NB4 (cell line): ENCODE measurements at regions not wholly inside any gene's neighbourhood (a gene's known extent, or its start where the extent isn't known, plus 50 kb on each side); places are given as distances from the start of the nearest gene placed in this dataset.
A peak's percentile ranks its signal among the peaks of the same experiment; 100 is the strongest.

ENCODE experiments used
- DNase-seq: peaks from one replicate; pipeline ENCODE4 v3.0.0; 2010; ENCODE audit warnings: low read depth
- H3K4me3 ChIP-seq: one replicate; pipeline ENCODE4 v1.5.1; 2011; ENCODE audit warnings: mild to moderate bottlenecking, low read depth, low read length, moderate library complexity
- MYC ChIP-seq: IDR thresholded peaks from 2 replicates; pipeline ENCODE4 v1.6.1; 2011; ENCODE audit warnings: low read depth, low read length
- POLR2A ChIP-seq: IDR thresholded peaks from 2 replicates; pipeline ENCODE4 v1.6.1; 2011; ENCODE audit warnings: mild to moderate bottlenecking; ENCODE audit not compliant: insufficient read length; ENCODE audit errors: extremely low read depth
- TF ChIP-seq, protein P1 (sequence below): IDR thresholded peaks from one replicate; pipeline ENCODE4 v1.5.1; 2012; ENCODE audit warnings: low read depth, low read length
- TF ChIP-seq, protein P2 (sequence below): IDR thresholded peaks from 2 replicates; pipeline ENCODE4 v1.6.1; 2011; ENCODE audit warnings: low read depth, low read length

- TF ChIP-seq POLR2A, result no peak
- TF ChIP-seq, protein P1, sequence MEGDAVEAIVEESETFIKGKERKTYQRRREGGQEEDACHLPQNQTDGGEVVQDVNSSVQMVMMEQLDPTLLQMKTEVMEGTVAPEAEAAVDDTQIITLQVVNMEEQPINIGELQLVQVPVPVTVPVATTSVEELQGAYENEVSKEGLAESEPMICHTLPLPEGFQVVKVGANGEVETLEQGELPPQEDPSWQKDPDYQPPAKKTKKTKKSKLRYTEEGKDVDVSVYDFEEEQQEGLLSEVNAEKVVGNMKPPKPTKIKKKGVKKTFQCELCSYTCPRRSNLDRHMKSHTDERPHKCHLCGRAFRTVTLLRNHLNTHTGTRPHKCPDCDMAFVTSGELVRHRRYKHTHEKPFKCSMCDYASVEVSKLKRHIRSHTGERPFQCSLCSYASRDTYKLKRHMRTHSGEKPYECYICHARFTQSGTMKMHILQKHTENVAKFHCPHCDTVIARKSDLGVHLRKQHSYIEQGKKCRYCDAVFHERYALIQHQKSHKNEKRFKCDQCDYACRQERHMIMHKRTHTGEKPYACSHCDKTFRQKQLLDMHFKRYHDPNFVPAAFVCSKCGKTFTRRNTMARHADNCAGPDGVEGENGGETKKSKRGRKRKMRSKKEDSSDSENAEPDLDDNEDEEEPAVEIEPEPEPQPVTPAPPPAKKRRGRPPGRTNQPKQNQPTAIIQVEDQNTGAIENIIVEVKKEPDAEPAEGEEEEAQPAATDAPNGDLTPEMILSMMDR, result no peak
- TF ChIP-seq MYC, result no peak
- TF ChIP-seq, protein P2, sequence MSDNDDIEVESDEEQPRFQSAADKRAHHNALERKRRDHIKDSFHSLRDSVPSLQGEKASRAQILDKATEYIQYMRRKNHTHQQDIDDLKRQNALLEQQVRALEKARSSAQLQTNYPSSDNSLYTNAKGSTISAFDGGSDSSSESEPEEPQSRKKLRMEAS, result no peak
- no peak overlapping the region for H3K4me3 ChIP-seq
- DNase-seq, result peak; percentile 38
Measured at GRCh38 chr2:15042801-15043217, 410.3 kb downstream of the LRATD1 start.

DNA sequence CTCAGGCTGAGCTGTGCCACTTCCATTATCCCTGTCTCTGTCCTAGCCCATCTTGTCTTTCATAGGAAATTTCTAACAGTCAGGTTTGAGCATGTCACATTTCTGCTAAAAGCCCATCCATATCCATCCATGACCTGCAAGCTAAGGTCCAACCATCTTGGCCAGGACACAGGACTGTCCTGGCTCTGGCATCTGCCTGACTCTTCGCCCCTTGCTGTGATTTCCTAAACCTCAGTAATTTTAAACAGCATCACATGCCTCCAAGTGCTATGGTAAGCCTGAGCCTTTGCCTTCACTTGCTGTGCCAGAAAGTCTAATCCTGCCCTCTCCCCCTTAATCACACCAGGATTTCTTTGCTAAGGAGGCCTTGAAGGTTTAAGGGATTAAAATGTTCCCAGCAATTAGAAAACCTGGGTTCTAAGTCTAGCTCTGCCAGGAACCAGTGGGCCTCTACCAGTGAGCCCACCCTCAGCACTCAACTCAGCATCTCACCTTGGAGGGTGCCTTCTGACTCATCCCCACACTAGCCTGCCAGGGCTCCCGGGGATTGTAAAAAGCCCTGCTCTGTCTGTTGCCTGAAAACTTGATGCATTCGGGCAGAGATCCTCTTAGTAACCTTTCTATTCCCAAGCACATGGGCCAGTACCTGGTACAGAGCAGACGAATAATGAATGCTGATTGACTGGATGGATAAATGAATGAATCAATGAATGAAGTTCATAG lies 411.0 kb downstream of the LRATD1 start:
- no peak overlapping the region for H3K4me3 ChIP-seq
- TF ChIP-seq POLR2A (no peak), MYC (no peak)
- TF ChIP-seq, protein P2, result no peak
- TF ChIP-seq, protein P1, result no peak
- DNase-seq, result no peak

GRCh38 chr2:15045054-15045453 lies 412.5 kb downstream of the LRATD1 start:
- no peak overlapping the region for H3K4me3 ChIP-seq
- no peak for DNase-seq
- TF ChIP-seq MYC (no peak), POLR2A (no peak)
- TF ChIP-seq, protein P2, result no peak
- TF ChIP-seq, protein P1, result no peak

DNA sequence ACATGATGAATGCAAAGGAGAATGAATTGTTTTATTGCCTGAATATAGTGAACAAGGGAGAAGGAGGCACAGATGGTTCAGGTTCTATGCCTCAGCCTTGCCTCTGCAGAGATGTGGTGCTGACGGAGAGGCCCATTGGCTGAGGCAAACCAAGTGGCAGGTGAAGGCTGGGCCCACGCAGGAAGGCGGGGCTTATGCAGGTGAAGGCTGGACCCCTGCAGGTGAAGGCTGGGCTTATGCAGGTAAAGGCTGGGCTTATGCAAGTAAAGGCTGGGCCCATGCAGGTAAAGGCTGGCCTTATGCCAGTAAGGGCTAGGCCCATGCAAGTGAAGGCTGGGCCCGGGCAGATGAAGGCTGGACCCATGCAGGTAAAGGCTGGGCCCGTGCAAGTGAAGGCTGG lies 414.7 kb downstream of the LRATD1 start:
- H3K4me3 ChIP-seq, result no peak overlapping the region
- TF ChIP-seq, protein P1, result no peak
- DNase-seq, result no peak

- no peak for DNase-seq
- H3K4me3 ChIP-seq, result no peak overlapping the region
- TF ChIP-seq MYC, result no peak
- TF ChIP-seq, protein P1, result no peak
Measured at GRCh38 chr2:15048000-15048399, 415.5 kb downstream of the LRATD1 start.

GRCh38 chr2:15049096-15049993 lies 416.8 kb downstream of the LRATD1 start:
- no peak for DNase-seq
- TF ChIP-seq MYC (no peak), POLR2A (no peak)
- TF ChIP-seq, protein P2, result no peak
- TF ChIP-seq, protein P1, result no peak
- no peak overlapping the region for H3K4me3 ChIP-seq
